SK-N-MC (cell line): ENCODE measurements at regions not wholly inside any gene's neighbourhood (a gene's known extent, or its start where the extent isn't known, plus 50 kb on each side); places are given as distances from the start of the nearest gene placed in this dataset.

Experiments used
- DNase-seq: peaks from one replicate; pipeline ENCODE4 v3.0.0-alpha.2; 2011; ENCODE audit warnings: low read depth, low spot score
- H3K27ac ChIP-seq: fragments of 200-600 bp; sonication (generic); 2 replicates; pipeline ENCODE4 v1.5.1; 2016; ENCODE audit warnings: mixed run types
- H3K36me3 ChIP-seq: fragments of 200-600 bp; sonication (generic); 2 replicates; pipeline ENCODE4 v1.6.1; 2017; ENCODE audit warnings: antibody characterized with exemption, low read length, mixed read lengths; ENCODE audit not compliant: insufficient read depth
- H3K4me3 ChIP-seq: fragments of 200-600 bp; sonication (generic); 2 replicates; pipeline ENCODE4 v1.5.1; 2016
- H3K9ac ChIP-seq: fragments of 200-600 bp; sonication (generic); 2 replicates; pipeline ENCODE4 v1.8.0; 2017; ENCODE audit warnings: mixed run types, mixed read lengths; ENCODE audit not compliant: insufficient read length
- H3K9me3 ChIP-seq: fragments of 200-600 bp; sonication (generic); 2 replicates; pipeline ENCODE4 v1.6.1; 2017; ENCODE audit warnings: low read depth, mild to moderate bottlenecking, antibody characterized with exemption, low read length, moderate library complexity, mixed read lengths
- EZH2 ChIP-seq: fragments of 200-600 bp; sonication (generic); IDR thresholded peaks from one replicate; pipeline ENCODE4 v1.6.1; 2017; ENCODE audit warnings: antibody characterized with exemption
- FOXP2 ChIP-seq: optimal IDR thresholded peaks from 2 replicates; pipeline ENCODE3; 2011; ENCODE audit warnings: mild to moderate bottlenecking, moderate library complexity; ENCODE audit not compliant: insufficient read depth; ENCODE audit errors: extremely low read length, control extremely low read depth
- POLR2AphosphoS5 ChIP-seq: IDR thresholded peaks from 2 replicates; pipeline ENCODE4 v1.6.1; 2012; ENCODE audit warnings: mild to moderate bottlenecking, low read depth, low read length, borderline replicate concordance

GRCh38 chr18:62663731-62664336, 51.5 kb upstream of the PHLPP1 start:
- TF ChIP-seq EZH2 (no peak), POLR2AphosphoS5 (no peak), FOXP2 (no peak)
- Histone ChIP-seq H3K4me3 (no peak overlapping the region), H3K27ac (no peak overlapping the region), H3K36me3 (no peaks in the 10 kb centered on the region), H3K9me3 (no peaks in the 10 kb centered on the region), H3K9ac (no peak overlapping the region)
- DNase-seq = no peak

GRCh38 chr18:62664414-62664813, 50.9 kb upstream of the PHLPP1 start:
- Histone ChIP-seq H3K9ac (no peak overlapping the region), H3K27ac (no peak overlapping the region), H3K36me3 (no peaks in the 10 kb centered on the region), H3K9me3 (no peaks in the 10 kb centered on the region), H3K4me3 (no peak overlapping the region)
- no peak for DNase-seq
- no peak for TF ChIP-seq POLR2AphosphoS5
- no peak for TF ChIP-seq FOXP2
- no peak for TF ChIP-seq EZH2

GRCh38 chr18:62665188-62665587, 50.2 kb upstream of the PHLPP1 start:
- Histone ChIP-seq H3K27ac (no peak overlapping the region), H3K9me3 (no peaks in the 10 kb centered on the region), H3K36me3 (no peaks in the 10 kb centered on the region), H3K9ac (no peak overlapping the region), H3K4me3 (no peak overlapping the region)
- no peak for TF ChIP-seq POLR2AphosphoS5
- TF ChIP-seq EZH2 = no peak
- no peak for TF ChIP-seq FOXP2
- no peak for DNase-seq
